ENCODE measurements at regions not wholly inside any gene's neighbourhood (a gene's known extent, or its start where the extent isn't known, plus 50 kb on each side); places are given as distances from the start of the nearest gene placed in this dataset.

DNA sequence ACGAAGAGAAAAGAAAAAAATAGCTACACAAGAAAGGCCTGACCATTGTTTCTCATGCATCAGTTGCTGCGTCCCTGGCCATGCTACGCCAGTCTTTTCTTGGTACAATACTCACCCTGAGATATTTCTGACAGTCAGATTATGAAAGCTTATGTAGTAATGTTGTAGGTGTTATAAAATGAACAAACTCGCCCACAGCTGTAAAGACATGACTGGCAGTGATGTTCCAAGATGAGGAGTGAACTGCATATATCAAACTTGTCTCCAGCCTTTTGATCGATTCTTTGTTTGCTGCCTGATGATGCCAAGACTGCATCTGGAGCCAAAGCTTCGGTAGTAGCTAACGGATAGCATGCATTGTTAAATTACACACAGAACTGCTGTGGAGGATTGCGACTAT lies 822.7 kb downstream of the TUSC7 start:
- TF ChIP-seq, protein P1, sequence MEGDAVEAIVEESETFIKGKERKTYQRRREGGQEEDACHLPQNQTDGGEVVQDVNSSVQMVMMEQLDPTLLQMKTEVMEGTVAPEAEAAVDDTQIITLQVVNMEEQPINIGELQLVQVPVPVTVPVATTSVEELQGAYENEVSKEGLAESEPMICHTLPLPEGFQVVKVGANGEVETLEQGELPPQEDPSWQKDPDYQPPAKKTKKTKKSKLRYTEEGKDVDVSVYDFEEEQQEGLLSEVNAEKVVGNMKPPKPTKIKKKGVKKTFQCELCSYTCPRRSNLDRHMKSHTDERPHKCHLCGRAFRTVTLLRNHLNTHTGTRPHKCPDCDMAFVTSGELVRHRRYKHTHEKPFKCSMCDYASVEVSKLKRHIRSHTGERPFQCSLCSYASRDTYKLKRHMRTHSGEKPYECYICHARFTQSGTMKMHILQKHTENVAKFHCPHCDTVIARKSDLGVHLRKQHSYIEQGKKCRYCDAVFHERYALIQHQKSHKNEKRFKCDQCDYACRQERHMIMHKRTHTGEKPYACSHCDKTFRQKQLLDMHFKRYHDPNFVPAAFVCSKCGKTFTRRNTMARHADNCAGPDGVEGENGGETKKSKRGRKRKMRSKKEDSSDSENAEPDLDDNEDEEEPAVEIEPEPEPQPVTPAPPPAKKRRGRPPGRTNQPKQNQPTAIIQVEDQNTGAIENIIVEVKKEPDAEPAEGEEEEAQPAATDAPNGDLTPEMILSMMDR (IDR thresholded peaks at IDR 0.05): no peak
- TF ChIP-seq POLR2A (IDR thresholded peaks at IDR 0.05) (no peak), EP300 (IDR thresholded peaks at IDR 0.05) (no peak), POLR2AphosphoS5 (IDR thresholded peaks at IDR 0.05) (no peak)
